Adrenal gland (tissue), 5 donors: ENCODE measurements at regions not wholly inside any gene's neighbourhood (a gene's known extent, or its start where the extent isn't known, plus 50 kb on each side); places are given as distances from the start of the nearest gene placed in this dataset.

Source experiments
- CTCF ChIP-seq, 6 experiments: fragments of 450-650 bp in 4 of 6; fragments of 200-600 bp in 2 of 6; sonication (generic) in 1 of 6; IDR thresholded peaks; 1 replicate in 5 of 6; 2 replicates in 1 of 6; pipeline versions ENCODE4 v1.5.1 to v1.8.0; 2016 to 2021; ENCODE audit warnings: antibody characterized with exemption in 6 of 6, mild to moderate bottlenecking in 2 of 6, moderate library complexity in 1 of 6
- POLR2A ChIP-seq, 2 donors: fragments of 450-650 bp; IDR thresholded peaks; one replicate each; pipeline ENCODE4 v1.6.1; 2017; ENCODE audit warnings: antibody characterized with exemption in 2 of 2, mild to moderate bottlenecking in 2 of 2, moderate library complexity in 1 of 2
- donor health status: DM: no; HTN: no; CAD: no.

- TF ChIP-seq CTCF (IDR thresholded peaks at IDR 0.05): no peak
- no peak for TF ChIP-seq POLR2A (IDR thresholded peaks at IDR 0.05)
Measured at GRCh38 chr5:68007451-68007850, 208.1 kb upstream of the PIK3R1 start.
